ENCODE measurements at regions not wholly inside any gene's neighbourhood (a gene's known extent, or its start where the extent isn't known, plus 50 kb on each side); places are given as distances from the start of the nearest gene placed in this dataset.

DNA sequence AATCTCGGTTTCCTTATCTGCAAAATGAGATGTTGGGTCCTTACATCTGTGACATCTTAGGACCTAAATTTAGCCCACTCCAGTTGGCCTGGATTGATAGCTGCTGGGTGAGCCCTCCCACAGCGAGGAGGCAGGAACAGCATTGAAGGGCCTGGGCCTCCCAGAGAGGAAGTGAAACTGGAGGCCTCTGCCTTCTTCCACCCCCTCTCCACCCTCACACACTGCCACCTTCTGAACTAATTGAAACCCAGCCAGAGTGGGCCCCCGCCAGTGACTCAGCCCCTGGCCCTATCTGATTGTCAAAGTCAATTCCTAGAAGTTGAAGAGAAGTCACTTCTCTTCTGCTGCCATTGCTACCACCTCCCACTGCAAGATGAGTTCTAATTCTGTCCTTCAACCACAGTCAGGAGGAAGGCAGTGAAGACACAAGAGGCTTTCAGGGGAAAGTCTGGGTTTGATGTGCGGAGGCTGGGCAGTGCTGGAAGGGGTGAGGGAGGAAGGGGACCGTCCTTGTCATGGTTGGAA, 55.2 kb upstream of the NEK6 start:
- TF ChIP-seq, protein P1, sequence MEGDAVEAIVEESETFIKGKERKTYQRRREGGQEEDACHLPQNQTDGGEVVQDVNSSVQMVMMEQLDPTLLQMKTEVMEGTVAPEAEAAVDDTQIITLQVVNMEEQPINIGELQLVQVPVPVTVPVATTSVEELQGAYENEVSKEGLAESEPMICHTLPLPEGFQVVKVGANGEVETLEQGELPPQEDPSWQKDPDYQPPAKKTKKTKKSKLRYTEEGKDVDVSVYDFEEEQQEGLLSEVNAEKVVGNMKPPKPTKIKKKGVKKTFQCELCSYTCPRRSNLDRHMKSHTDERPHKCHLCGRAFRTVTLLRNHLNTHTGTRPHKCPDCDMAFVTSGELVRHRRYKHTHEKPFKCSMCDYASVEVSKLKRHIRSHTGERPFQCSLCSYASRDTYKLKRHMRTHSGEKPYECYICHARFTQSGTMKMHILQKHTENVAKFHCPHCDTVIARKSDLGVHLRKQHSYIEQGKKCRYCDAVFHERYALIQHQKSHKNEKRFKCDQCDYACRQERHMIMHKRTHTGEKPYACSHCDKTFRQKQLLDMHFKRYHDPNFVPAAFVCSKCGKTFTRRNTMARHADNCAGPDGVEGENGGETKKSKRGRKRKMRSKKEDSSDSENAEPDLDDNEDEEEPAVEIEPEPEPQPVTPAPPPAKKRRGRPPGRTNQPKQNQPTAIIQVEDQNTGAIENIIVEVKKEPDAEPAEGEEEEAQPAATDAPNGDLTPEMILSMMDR (IDR thresholded peaks at IDR 0.05) = no peak
- ATAC-seq (ENCODE audit: insufficient number of reproducible peaks, low FRiP score, low read depth) (no peak), DNase-seq (ENCODE audit: low spot score) (no peak)
- Histone ChIP-seq H3K36me3 (no peaks in the 10 kb centered on the region), H3K27me3 (replicated peaks; ENCODE audit: insufficient read depth) (no peaks in the 10 kb centered on the region), H3K27ac (no peak overlapping the region), H3K4me1 (ENCODE audit: control insufficient read depth in 1 of 2, low read depth in 2 of 2) (no peaks in the 10 kb centered on the region), H3K4me3 (no peak overlapping the region), H3K9me3 (no peaks in the 10 kb centered on the region)

DNA sequence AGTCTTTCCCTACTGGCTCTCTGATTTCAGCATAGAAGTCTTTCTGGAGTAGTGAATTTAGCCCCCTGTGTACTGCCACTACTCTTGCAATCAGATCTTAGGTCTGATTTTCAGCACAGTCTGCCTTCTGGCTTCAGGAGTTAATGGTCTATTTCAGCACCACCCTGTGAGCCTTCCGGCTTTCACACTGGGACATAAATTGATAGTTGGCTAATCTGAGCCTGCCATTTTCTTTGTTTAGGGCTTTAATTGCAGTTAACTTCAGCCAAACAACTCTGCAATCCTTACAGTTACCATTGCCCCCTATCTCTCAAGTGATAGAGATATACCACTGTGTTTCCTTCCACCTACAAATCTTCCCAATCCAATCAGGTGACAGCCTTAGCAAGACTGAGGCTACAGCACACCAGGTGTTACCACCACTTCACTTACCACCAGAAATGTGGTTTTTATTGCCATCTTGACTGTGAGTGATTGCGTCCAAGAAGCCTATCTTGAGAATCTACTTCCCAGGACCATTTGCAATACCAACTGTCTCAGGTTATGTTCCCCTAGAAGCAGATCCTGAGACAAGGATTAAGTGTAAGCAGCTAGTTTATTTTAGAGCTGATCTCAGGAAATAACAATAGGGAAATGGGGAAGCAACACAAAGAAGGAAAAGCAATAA, 51.9 kb upstream of the NEK6 start:
- TF ChIP-seq, protein P1 (IDR thresholded peaks at IDR 0.05) = no peak
- no peaks in the 10 kb centered on the region for H3K36me3 ChIP-seq
- ATAC-seq (ENCODE audit: insufficient number of reproducible peaks, low FRiP score, low read depth) = no peak

DNA sequence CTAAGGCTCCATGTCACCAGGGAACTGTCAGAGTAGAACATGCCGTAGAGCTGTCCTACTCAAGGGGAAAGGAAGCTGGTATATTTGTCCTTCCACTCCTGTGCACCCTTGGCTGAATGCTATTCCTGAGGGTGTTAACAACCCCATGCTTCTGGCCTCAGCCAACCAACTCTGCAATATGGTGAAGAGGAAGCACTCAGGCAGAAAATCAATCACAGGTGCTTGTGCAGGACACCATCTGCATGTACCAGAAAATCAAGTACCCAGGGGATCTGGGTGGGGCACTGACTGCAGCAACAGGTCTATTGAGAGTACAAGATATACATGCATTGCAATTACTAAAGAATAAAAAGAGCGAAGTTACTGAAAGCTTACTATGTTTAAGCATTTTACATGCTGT, 51.4 kb upstream of the NEK6 start:
- H3K27me3 ChIP-seq (replicated peaks; ENCODE audit: insufficient read depth) = no peaks in the 10 kb centered on the region
- DNase-seq (ENCODE audit: low spot score) (no peak), ATAC-seq (ENCODE audit: insufficient number of reproducible peaks, low FRiP score, low read depth) (no peak)
- no peaks in the 10 kb centered on the region for H3K4me1 ChIP-seq (ENCODE audit: control insufficient read depth in 1 of 2, low read depth in 2 of 2)
- H3K36me3 ChIP-seq = no peaks in the 10 kb centered on the region
- TF ChIP-seq, protein P1 (IDR thresholded peaks at IDR 0.05) = no peak
- no peaks in the 10 kb centered on the region for H3K9me3 ChIP-seq
- no peak overlapping the region for H3K4me3 ChIP-seq
- no peak overlapping the region for H3K27ac ChIP-seq

More for the DNA sequence above, 51.9 kb upstream of the NEK6 start:
- Histone ChIP-seq H3K4me1 (ENCODE audit: control insufficient read depth in 1 of 2, low read depth in 2 of 2) (no peaks in the 10 kb centered on the region), H3K27ac (no peak overlapping the region), H3K4me3 (no peak overlapping the region), H3K27me3 (replicated peaks; ENCODE audit: insufficient read depth) (no peaks in the 10 kb centered on the region), H3K9me3 (no peaks in the 10 kb centered on the region)
- DNase-seq (ENCODE audit: low spot score) = no peak
